GM12878 (cell line): ENCODE measurements at regions not wholly inside any gene's neighbourhood (a gene's known extent, or its start where the extent isn't known, plus 50 kb on each side); places are given as distances from the start of the nearest gene placed in this dataset.

Source experiments
- ATAC-seq: fragments of 200-7000 bp; cut with Tn5 transposase; 3 replicates; pipeline ENCODE4 v1.9.1; 2020; ENCODE audit warnings: mild to moderate bottlenecking, moderate library complexity
- BruUV-seq: library from RNA; stranded (reverse); fragments of 400-500 nt; replicated peaks from 2 replicates; lab custom pipeline; 2021; lab: Mats Ljungman, UMichigan
- CTCF ChIA-PET: fragments of 300-600 bp; sonication (Branson Sonifier 250); formaldehyde crosslinking; extraction: SDS; loops from one replicate; lab custom pipeline; 2021; ENCODE audit warnings: inconsistent platforms; lab: Yijun Ruan, JAX
- POLR2A ChIA-PET: fragments of 350-600 bp; formaldehyde crosslinking; extraction: SDS; loops from one replicate; lab custom pipeline; 2021; ENCODE audit warnings: inconsistent platforms; lab: Charles Lee
- RAD21 ChIA-PET: fragments of 300-600 bp; sonication (Branson Sonifier 250); formaldehyde crosslinking; loops from one replicate; lab custom pipeline; 2023; ENCODE audit warnings: antibody characterized with exemption; ENCODE audit not compliant: unreplicated experiment; lab: Charles Lee
- SMC1A ChIA-PET: fragments of 300-600 bp; sonication (Branson Sonifier 250); formaldehyde crosslinking; loops from one replicate; lab custom pipeline; 2023; ENCODE audit not compliant: unreplicated experiment, uncharacterized antibody; lab: Charles Lee
- DNase-seq: peaks from one replicate; pipeline ENCODE4 v3.0.0-alpha.2; 2011; ENCODE audit warnings: low read depth, low spot score
- FAIRE-seq: peaks from 3 replicates; lab custom pipeline; 2011; peaks lifted over from hg19 to GRCh38; lab: Jason Lieb, UNC
- H2AFZ ChIP-seq: 2 replicates; pipeline ENCODE4 v1.6.0; 2011; ENCODE audit warnings: low read depth, low read length, control low read depth; ENCODE audit not compliant: control insufficient read depth
- H3K27ac ChIP-seq: 2 replicates; pipeline ENCODE4 v1.5.1; 2011; ENCODE audit warnings: control low read depth; ENCODE audit not compliant: control insufficient read depth, insufficient read depth
- H3K27me3 ChIP-seq, 2 experiments: replicated peaks in 1 of 2; 2 replicates each; pipeline versions ENCODE4 v1.6.0 to v1.6.1; 2011; ENCODE audit warnings: low read length in 1 of 2; ENCODE audit not compliant: control insufficient read depth in 2 of 2, insufficient read depth in 2 of 2
- H3K36me3 ChIP-seq, 2 experiments: 2 replicates each; pipeline ENCODE4 v1.5.1; 2011; ENCODE audit warnings: low read length in 1 of 2; ENCODE audit not compliant: control insufficient read depth in 2 of 2, insufficient read depth in 2 of 2
- H3K4me1 ChIP-seq: 2 replicates; pipeline ENCODE4 v1.6.1; 2011; ENCODE audit warnings: mild to moderate bottlenecking, low read length, moderate library complexity, mixed read lengths; ENCODE audit not compliant: control insufficient read depth, insufficient read depth
- H3K4me2 ChIP-seq: 2 replicates; pipeline ENCODE4 v1.6.0; 2011; ENCODE audit warnings: control low read depth; ENCODE audit not compliant: control insufficient read depth, insufficient read depth
- H3K4me3 ChIP-seq: fragments of 200-600 bp; sonication (generic); 2 replicates; pipeline ENCODE4 v1.5.1; 2016
- H3K79me2 ChIP-seq: 2 replicates; pipeline ENCODE4 v1.6.0; 2011; ENCODE audit warnings: low read length; ENCODE audit not compliant: control insufficient read depth, insufficient read depth
- H3K9ac ChIP-seq: 2 replicates; pipeline ENCODE4 v1.8.0; 2011; ENCODE audit warnings: low read length, control low read depth, mixed read lengths; ENCODE audit not compliant: control insufficient read depth, insufficient read depth
- H3K9me3 ChIP-seq: replicated peaks from 3 replicates; pipeline ENCODE4 v1.5.1; 2011; ENCODE audit warnings: mild to moderate bottlenecking, low read length; ENCODE audit not compliant: control insufficient read depth, insufficient read depth
- H4K20me1 ChIP-seq: 2 replicates; pipeline ENCODE4 v1.6.0; 2011; ENCODE audit not compliant: control insufficient read depth, insufficient read depth
- CEBPB ChIP-seq, 2 experiments: fragments of 150-350 bp in 1 of 2; IDR thresholded peaks; 2 replicates each; pipeline ENCODE4 v1.6.1; 2012 to 2014; ENCODE audit warnings: low read depth in 2 of 2, low read length in 2 of 2, borderline replicate concordance in 1 of 2, inconsistent platforms in 1 of 2
- CUX1 ChIP-seq: IDR thresholded peaks from 2 replicates; pipeline ENCODE4 v1.6.1; 2012; ENCODE audit warnings: improper control_type of control experiment, low read depth, low read length; ENCODE audit not compliant: insufficient replicate concordance
- IRF5 ChIP-seq: fragments of 450-650 bp; IDR thresholded peaks from 2 replicates; pipeline ENCODE4 v1.6.1; 2017; ENCODE audit warnings: borderline replicate concordance
- MAX ChIP-seq: IDR thresholded peaks from 2 replicates; pipeline ENCODE4 v1.6.1; 2012; ENCODE audit warnings: low read depth, low read length, improper control_type of control experiment
- NR2F1 ChIP-seq: fragments of 450-650 bp; conservative IDR thresholded peaks from 2 replicates; pipeline ENCODE4 v1.6.1; 2017; ENCODE audit warnings: mild to moderate bottlenecking
- SPI1 ChIP-seq: IDR thresholded peaks from 2 replicates; pipeline ENCODE4 v1.6.1; 2011; ENCODE audit warnings: low read depth, mild to moderate bottlenecking, low read length, moderate library complexity, borderline replicate concordance; ENCODE audit not compliant: insufficient read depth
- TCF3 ChIP-seq: IDR thresholded peaks from 2 replicates; pipeline ENCODE4 v1.6.1; 2012; ENCODE audit warnings: low read depth, mild to moderate bottlenecking, low read length, borderline replicate concordance; ENCODE audit not compliant: insufficient read depth
- ZNF24 ChIP-seq: fragments of 450-650 bp; IDR thresholded peaks from 2 replicates; pipeline ENCODE4 v1.6.1; 2017; ENCODE audit warnings: antibody characterized with exemption, mild to moderate bottlenecking
- ZNF384 ChIP-seq: IDR thresholded peaks from 2 replicates; pipeline ENCODE4 v1.6.1; 2012; ENCODE audit warnings: low read depth, mild to moderate bottlenecking, low read length, improper control_type of control experiment, borderline replicate concordance
- WGBS: methylation state at CpG from one replicate; pipeline ENCODE4 v1.1.6; 2016; ENCODE audit warnings: low lambda C conversion rate; ENCODE audit not compliant: insufficient replicate concordance, insufficient coverage; ENCODE audit errors: missing lambda C conversion rate; 5-methylcytosine and 5-hydroxymethylcytosine counted together
- in situ Hi-C: fragments of 300-500 bp; cut with MboI; formaldehyde crosslinking; loops from 9 replicates; pipeline ENCODE4 v1.14.3; 2018; ENCODE audit warnings: mixed read lengths
- intact Hi-C: fragments of 100-400 bp; cut with micrococcal nuclease; formaldehyde crosslinking; loops from one replicate; pipeline ENCODE4 v1.14.2; 2022; ENCODE audit not compliant: unreplicated experiment

GRCh38 chr4:83205760-83206159 is 78.8 kb downstream of the COQ2 start:
- no peaks in the 10 kb centered on the region for H3K79me2 ChIP-seq
- BruUV-seq = no TSS peak
- no peak for ATAC-seq
- no peak overlapping the region for H3K4me2 ChIP-seq
- intact Hi-C loops = no loop called here
- RAD21 ChIA-PET = no interaction called here
- WGBS = 41% methylated on average over 2 of the region's 2 CpGs
- H2AFZ ChIP-seq = no peak overlapping the region
- no peak for FAIRE-seq
- in situ Hi-C loops = no loop called here
- CTCF ChIA-PET = no interaction called here
- no peak overlapping the region for H3K27ac ChIP-seq
- H3K4me1 ChIP-seq = no peaks in the 10 kb centered on the region; the same call in 1 of the 2 replicates
- DNase-seq = no peak
- no peak overlapping the region for H3K4me3 ChIP-seq
- H3K27me3 ChIP-seq = no peaks in the 10 kb centered on the region
- POLR2A ChIA-PET = no interaction called here
- H3K36me3 ChIP-seq = no peaks in the 10 kb centered on the region
- TF ChIP-seq CUX1 (no peak), CEBPB (IDR thresholded peaks at IDR 0.05; ENCODE audit: borderline replicate concordance in 1 of 2, low read depth in 2 of 2, low read length in 2 of 2) (no peak), IRF5 (no peak), ZNF24 (no peak), TCF3 (no peak), NR2F1 (no peak), SPI1 (no peak), MAX (no peak), ZNF384 (no peak)
- no peak overlapping the region for H3K9ac ChIP-seq
- H4K20me1 ChIP-seq = no peaks in the 10 kb centered on the region
- no peaks in the 10 kb centered on the region; the same call in 2 of the 3 replicates for H3K9me3 ChIP-seq
- SMC1A ChIA-PET = interaction anchor here (1.0 to 2.0 kb wide), 2 partner anchors 9 to 45 kb away, joined by 3 to 6 read pairs; no protein-coding TSS in a partner anchor
